ENCODE measurements at regions not wholly inside any gene's neighbourhood (a gene's known extent, or its start where the extent isn't known, plus 50 kb on each side); places are given as distances from the start of the nearest gene placed in this dataset.

GRCh38 chr2:134117676-134118075, 136.2 kb upstream of the MGAT5 start:
- no peaks in the 10 kb centered on the region for H3K27me3 ChIP-seq (replicated peaks; ENCODE audit: control insufficient read depth, insufficient read depth, low read length)
- no TSS peak for BruUV-seq (replicated peaks)
- Mint-ChIP-seq H3K9me3 (ENCODE audit: unreplicated experiment) (no peaks in the 10 kb centered on the region), H3K4me3 (ENCODE audit: unreplicated experiment) (no peak overlapping the region), H3K36me3 (ENCODE audit: insufficient read depth, unreplicated experiment) (peaks cover 10% of the 10 kb centered on the region), H3K4me1 (ENCODE audit: low read depth, unreplicated experiment) (peaks cover 8% of the 10 kb centered on the region), H3K27me3 (ENCODE audit: insufficient read depth, unreplicated experiment) (no peaks in the 10 kb centered on the region), H3K27ac (ENCODE audit: unreplicated experiment) (no peak overlapping the region)
- no peaks in the 10 kb centered on the region for H3K36me3 ChIP-seq (ENCODE audit: control insufficient read depth, insufficient read depth, low read length)
- ChIA-PET CTCF (interaction anchor here (1.0 to 3.2 kb wide), 14 partner anchors 10 to 333 kb away, joined by 3 to 42 read pairs (median 6); no protein-coding TSS in a partner anchor), POLR2A (interaction anchor here (0.8 kb wide), 1 partner anchor 71 kb away, joined by 4 read pairs; no protein-coding TSS in a partner anchor)
- no peaks in the 10 kb centered on the region for H3K4me1 ChIP-seq
- no peak overlapping the region for H3K4me3 ChIP-seq (ENCODE audit: low read depth, low read length)
- intact Hi-C loops (cut with micrococcal nuclease; ENCODE audit: unreplicated experiment): loop anchor here (1.0 to 5.0 kb wide), 6 partner anchors 90 to 334 kb away; no protein-coding TSS in a partner anchor
- no peak for TF ChIP-seq CTCF (IDR thresholded peaks at IDR 0.05; ENCODE audit: insufficient read depth in 1 of 2, low read depth in 1 of 2, low read length in 1 of 2, severe bottlenecking in 1 of 2, unreplicated experiment in 1 of 2)
- DNase-seq: no peak
- no peaks in the 10 kb centered on the region for H3K9me3 ChIP-seq

- Histone ChIP-seq H3K27me3 (replicated peaks; ENCODE audit: control insufficient read depth, insufficient read depth, low read length) (no peaks in the 10 kb centered on the region), H3K4me1 (peaks cover under 1% of the 10 kb centered on the region; the same call in 1 of the 2 replicates), H3K4me3 (ENCODE audit: low read depth, low read length) (no peak overlapping the region), H3K9me3 (no peaks in the 10 kb centered on the region), H3K36me3 (ENCODE audit: control insufficient read depth, insufficient read depth, low read length) (no peaks in the 10 kb centered on the region)
- ChIA-PET CTCF (interaction anchor here (0.6 to 3.2 kb wide), 20 partner anchors 9 to 605 kb away, joined by 3 to 42 read pairs (median 5); no protein-coding TSS in a partner anchor), POLR2A (interaction anchor here (0.8 kb wide), 1 partner anchor 71 kb away, joined by 4 read pairs; no protein-coding TSS in a partner anchor)
- no peaks in the 10 kb centered on the region for H3K27me3 Mint-ChIP-seq (ENCODE audit: insufficient read depth, unreplicated experiment)
- no peaks in the 10 kb centered on the region for H3K9me3 Mint-ChIP-seq (ENCODE audit: unreplicated experiment)
- no TSS peak for BruUV-seq (replicated peaks)
- peak overlapping the region; percentile 74 for H3K4me3 Mint-ChIP-seq (ENCODE audit: unreplicated experiment)
- H3K27ac Mint-ChIP-seq (ENCODE audit: unreplicated experiment): no peak overlapping the region
- intact Hi-C loops (cut with micrococcal nuclease; ENCODE audit: unreplicated experiment): loop anchor here (1.0 to 5.0 kb wide), 7 partner anchors 89 to 333 kb away; no protein-coding TSS in a partner anchor
- peak; percentile 60 to 84 for TF ChIP-seq CTCF (IDR thresholded peaks at IDR 0.05; ENCODE audit: insufficient read depth in 1 of 2, low read depth in 1 of 2, low read length in 1 of 2, severe bottlenecking in 1 of 2, unreplicated experiment in 1 of 2)
- peak; percentile 81 to 89 for DNase-seq
- H3K36me3 Mint-ChIP-seq (ENCODE audit: insufficient read depth, unreplicated experiment): peaks cover 10% of the 10 kb centered on the region
- H3K4me1 Mint-ChIP-seq (ENCODE audit: low read depth, unreplicated experiment): peaks cover 12% of the 10 kb centered on the region
Measured at GRCh38 chr2:134118279-134119116, 135.4 kb upstream of the MGAT5 start.

DNA sequence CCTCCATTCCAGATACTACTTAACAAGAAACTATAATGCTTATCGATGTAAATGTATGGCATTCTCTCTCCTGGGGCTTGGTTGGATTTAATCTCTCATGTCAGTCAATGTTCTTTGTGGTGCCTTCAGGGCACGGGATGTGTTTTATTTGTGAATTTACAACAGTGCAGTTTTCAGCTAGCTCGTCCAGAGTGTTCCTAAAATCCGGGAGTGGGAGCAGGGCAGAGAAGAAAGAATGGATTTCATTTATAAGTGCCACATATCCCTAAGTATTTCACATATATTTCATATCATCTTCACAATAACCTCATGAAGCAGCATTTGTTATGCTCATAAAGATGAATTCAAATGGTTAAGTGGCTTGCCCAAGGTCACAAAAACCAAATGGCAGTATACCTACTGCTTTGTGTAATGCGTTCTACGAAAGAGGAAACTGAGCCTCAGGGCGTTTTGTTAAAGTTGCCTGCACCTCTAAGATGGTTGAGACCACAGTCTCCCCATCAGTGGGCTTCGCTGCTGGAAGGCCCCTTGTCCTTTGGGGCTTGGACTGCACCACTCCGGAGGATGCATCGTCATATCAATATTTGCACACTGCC, 134.7 kb upstream of the MGAT5 start:
- intact Hi-C loops (cut with micrococcal nuclease; ENCODE audit: unreplicated experiment): loop anchor here (1.0 to 5.0 kb wide), 2 partner anchors 88 to 233 kb away; no protein-coding TSS in a partner anchor
- Mint-ChIP-seq H3K9me3 (ENCODE audit: unreplicated experiment) (no peaks in the 10 kb centered on the region), H3K4me1 (ENCODE audit: low read depth, unreplicated experiment) (peaks cover 19% of the 10 kb centered on the region), H3K27ac (ENCODE audit: unreplicated experiment) (peak overlapping the region; percentile 60), H3K36me3 (ENCODE audit: insufficient read depth, unreplicated experiment) (peaks cover 10% of the 10 kb centered on the region), H3K27me3 (ENCODE audit: insufficient read depth, unreplicated experiment) (no peaks in the 10 kb centered on the region), H3K4me3 (ENCODE audit: unreplicated experiment) (peak overlapping the region; percentile 74)
- ChIA-PET POLR2A (no interaction called here), CTCF (interaction anchor here (0.6 to 3.2 kb wide), 16 partner anchors 30 to 428 kb away, joined by 3 to 42 read pairs (median 7); no protein-coding TSS in a partner anchor)
- H3K9me3 ChIP-seq: no peaks in the 10 kb centered on the region
- peaks cover 8% of the 10 kb centered on the region for H3K4me1 ChIP-seq
- no TSS peak for BruUV-seq (replicated peaks)
- no peaks in the 10 kb centered on the region for H3K27me3 ChIP-seq (replicated peaks; ENCODE audit: control insufficient read depth, insufficient read depth, low read length)
- H3K4me3 ChIP-seq (ENCODE audit: low read depth, low read length): peak overlapping the region; percentile 88
- no peak for TF ChIP-seq CTCF (IDR thresholded peaks at IDR 0.05; ENCODE audit: insufficient read depth in 1 of 2, low read depth in 1 of 2, low read length in 1 of 2, severe bottlenecking in 1 of 2, unreplicated experiment in 1 of 2)
- no peak for DNase-seq
- no peaks in the 10 kb centered on the region for H3K36me3 ChIP-seq (ENCODE audit: control insufficient read depth, insufficient read depth, low read length)
